Neural crest cell (in vitro differentiated cells): ENCODE measurements at regions not wholly inside any gene's neighbourhood (a gene's known extent, or its start where the extent isn't known, plus 50 kb on each side); places are given as distances from the start of the nearest gene placed in this dataset.

Experiments used
- DNase-seq: peaks from one replicate; pipeline ENCODE4 v3.0.0; 2021; ENCODE audit warnings: low read depth, mixed read lengths, low spot score
- H3K27ac Mint-ChIP-seq: one replicate; pipeline ENCODE4 v1.8.0; 2021; ENCODE audit warnings: mild to moderate bottlenecking, mixed read lengths; ENCODE audit not compliant: unreplicated experiment
- H3K27me3 Mint-ChIP-seq: 2 replicates; pipeline ENCODE4 v1.8.0; 2021; ENCODE audit warnings: low read depth, mild to moderate bottlenecking, mixed read lengths
- H3K36me3 Mint-ChIP-seq: 2 replicates; pipeline ENCODE4 v1.8.0; 2021; ENCODE audit warnings: low read depth, mild to moderate bottlenecking, mixed read lengths
- H3K4me1 Mint-ChIP-seq: 2 replicates; pipeline ENCODE4 v1.8.0; 2021; ENCODE audit warnings: mixed read lengths
- H3K4me3 Mint-ChIP-seq: one replicate; pipeline ENCODE4 v1.8.0; 2021; ENCODE audit warnings: mild to moderate bottlenecking, mixed read lengths
- H3K9me3 Mint-ChIP-seq: 2 replicates; pipeline ENCODE4 v1.8.0; 2021; ENCODE audit warnings: mixed read lengths
- TF ChIP-seq, protein P1 (sequence below): fragments of 200-600 bp; sonication (generic); conservative IDR thresholded peaks from 2 replicates; pipeline ENCODE4 v1.5.0; 2021; ENCODE audit warnings: antibody characterized with exemption, mild to moderate bottlenecking

DNA sequence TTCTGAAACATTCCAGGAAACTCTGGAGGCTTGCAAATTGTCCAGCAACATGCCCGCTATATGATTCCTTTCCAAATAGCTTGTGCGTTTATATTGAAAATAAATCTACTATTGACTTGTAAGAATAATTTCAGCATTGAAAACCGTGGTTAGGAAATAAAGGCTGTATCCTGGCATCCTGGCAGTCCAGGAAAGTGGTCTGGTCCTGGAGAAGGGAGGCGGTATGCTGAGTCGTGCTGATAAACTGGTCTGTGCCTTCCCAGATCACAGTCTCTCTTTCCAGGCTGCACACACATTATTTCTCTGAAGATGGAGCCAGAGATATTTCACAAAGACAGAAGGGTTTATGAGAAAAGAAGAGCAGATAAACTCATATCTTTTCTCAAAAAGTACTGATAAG is 350.1 kb upstream of the COBL start:
- Mint-ChIP-seq H3K27me3 (no peaks in the 10 kb centered on the region), H3K4me3 (no peak overlapping the region), H3K9me3 (no peaks in the 10 kb centered on the region), H3K36me3 (no peaks in the 10 kb centered on the region), H3K27ac (no peak overlapping the region), H3K4me1 (peaks cover 17% of the 10 kb centered on the region)
- TF ChIP-seq, protein P1, sequence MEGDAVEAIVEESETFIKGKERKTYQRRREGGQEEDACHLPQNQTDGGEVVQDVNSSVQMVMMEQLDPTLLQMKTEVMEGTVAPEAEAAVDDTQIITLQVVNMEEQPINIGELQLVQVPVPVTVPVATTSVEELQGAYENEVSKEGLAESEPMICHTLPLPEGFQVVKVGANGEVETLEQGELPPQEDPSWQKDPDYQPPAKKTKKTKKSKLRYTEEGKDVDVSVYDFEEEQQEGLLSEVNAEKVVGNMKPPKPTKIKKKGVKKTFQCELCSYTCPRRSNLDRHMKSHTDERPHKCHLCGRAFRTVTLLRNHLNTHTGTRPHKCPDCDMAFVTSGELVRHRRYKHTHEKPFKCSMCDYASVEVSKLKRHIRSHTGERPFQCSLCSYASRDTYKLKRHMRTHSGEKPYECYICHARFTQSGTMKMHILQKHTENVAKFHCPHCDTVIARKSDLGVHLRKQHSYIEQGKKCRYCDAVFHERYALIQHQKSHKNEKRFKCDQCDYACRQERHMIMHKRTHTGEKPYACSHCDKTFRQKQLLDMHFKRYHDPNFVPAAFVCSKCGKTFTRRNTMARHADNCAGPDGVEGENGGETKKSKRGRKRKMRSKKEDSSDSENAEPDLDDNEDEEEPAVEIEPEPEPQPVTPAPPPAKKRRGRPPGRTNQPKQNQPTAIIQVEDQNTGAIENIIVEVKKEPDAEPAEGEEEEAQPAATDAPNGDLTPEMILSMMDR = no peak
- no peak for DNase-seq

DNA sequence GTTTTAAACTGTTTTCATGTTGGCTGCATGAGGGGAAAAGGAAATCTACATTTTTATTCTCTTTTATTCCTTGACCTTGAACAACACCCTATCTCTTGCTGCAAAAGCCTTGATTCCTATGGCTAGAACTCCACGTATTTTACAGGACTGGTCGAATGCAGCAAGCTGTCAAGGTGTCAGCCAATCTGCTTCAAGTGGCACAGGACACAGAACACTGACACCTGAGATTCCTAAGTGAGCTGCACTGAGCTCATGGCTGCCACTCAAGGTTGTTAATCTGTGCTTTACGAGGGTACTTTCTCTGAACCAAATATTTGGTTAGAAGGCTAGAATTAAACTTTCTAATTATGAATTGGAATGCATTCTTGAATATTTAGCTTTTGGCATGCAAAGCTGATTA is 349.7 kb upstream of the COBL start:
- DNase-seq = no peak
- Mint-ChIP-seq H3K4me1 (peaks cover 17% of the 10 kb centered on the region), H3K27me3 (no peaks in the 10 kb centered on the region), H3K27ac (no peak overlapping the region), H3K9me3 (no peaks in the 10 kb centered on the region), H3K4me3 (no peak overlapping the region), H3K36me3 (no peaks in the 10 kb centered on the region)
- TF ChIP-seq, protein P1 = no peak

DNA sequence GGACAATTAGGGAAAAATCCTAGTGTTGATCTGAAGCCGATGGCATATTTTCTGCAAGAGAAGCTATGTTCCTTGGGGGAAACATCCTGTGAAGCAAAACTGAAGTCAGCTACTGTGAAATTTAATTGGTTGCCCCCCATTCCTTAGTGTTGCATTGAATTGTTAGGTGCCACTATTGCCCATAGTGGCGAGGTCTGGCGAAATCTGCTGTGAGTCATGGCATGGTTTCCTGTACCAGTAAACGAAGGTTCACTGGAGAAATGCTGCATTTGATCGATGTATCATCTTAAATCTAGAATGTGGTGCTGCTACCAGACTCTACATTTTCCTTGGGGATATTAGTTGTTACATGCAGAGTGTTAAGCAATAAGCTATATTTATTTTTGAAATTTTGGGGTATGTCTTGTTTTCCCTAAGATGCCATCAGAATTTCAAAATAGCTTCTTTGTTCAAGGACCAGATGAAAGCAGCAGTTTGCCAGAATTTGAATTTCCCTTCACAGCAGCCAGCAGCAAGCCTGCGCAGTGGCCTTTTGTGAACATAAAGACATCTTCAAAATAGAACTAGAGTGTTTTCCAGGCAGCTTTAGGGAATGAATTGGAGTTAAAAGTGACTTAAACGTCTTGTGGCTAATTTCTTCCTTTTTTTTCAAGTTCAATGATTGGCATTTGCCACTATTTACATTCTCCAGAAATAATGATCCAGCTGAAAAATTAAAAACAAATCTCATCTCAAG is 348.6 kb upstream of the COBL start:
- TF ChIP-seq, protein P1 = no peak
- Mint-ChIP-seq H3K9me3 (no peaks in the 10 kb centered on the region), H3K4me1 (peaks cover 17% of the 10 kb centered on the region), H3K36me3 (no peaks in the 10 kb centered on the region), H3K27ac (peak overlapping the region; percentile 46), H3K27me3 (no peaks in the 10 kb centered on the region), H3K4me3 (no peak overlapping the region)
- DNase-seq = no peak

DNA sequence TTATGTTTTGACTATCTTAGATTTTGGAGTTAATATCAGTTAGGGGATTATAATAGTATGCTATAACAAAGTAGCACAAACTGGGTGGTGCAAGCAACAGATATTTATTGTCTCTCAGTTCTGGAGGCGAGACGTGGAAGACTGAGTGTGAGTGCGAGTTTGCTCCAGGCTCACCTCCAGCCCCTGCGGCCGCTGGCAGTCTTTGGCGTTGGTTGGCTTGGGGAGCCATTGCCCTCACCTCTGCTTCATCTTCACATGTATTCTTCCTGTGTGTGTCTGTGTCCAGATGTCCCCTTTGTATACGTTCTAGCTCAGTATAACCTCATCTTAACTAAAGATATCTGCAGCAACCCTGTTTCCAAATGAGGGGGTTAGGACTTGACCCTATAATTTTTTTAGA is 343.9 kb upstream of the COBL start:
- Mint-ChIP-seq H3K9me3 (no peaks in the 10 kb centered on the region), H3K36me3 (no peaks in the 10 kb centered on the region), H3K4me3 (no peak overlapping the region), H3K4me1 (peaks cover 13% of the 10 kb centered on the region), H3K27ac (no peak overlapping the region), H3K27me3 (no peaks in the 10 kb centered on the region)
- TF ChIP-seq, protein P1 = no peak
- no peak for DNase-seq

DNA sequence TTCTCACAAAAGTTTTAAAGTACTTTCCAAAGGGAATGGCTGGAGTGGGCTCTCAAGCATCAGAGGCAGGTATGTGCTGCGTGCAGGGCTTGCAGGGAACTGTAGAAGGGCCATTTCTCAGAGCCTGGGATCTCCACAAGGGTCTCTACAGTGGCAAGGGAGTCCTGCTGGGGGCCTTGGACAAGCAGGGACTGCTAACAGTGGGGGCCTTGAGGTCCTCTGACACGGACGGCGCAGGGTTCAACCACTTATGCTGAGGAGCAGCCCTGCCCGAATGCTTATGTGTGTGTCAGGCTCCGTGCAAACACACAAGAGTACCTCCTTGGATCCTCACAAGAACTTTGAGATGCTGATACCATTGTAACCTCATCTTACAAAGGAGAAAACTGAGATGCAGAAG is 342.1 kb upstream of the COBL start:
- no peaks in the 10 kb centered on the region for H3K27me3 Mint-ChIP-seq
- H3K4me3 Mint-ChIP-seq = no peak overlapping the region
- no peaks in the 10 kb centered on the region for H3K36me3 Mint-ChIP-seq
- no peaks in the 10 kb centered on the region for H3K9me3 Mint-ChIP-seq
- TF ChIP-seq, protein P1 = no peak
- no peak overlapping the region for H3K27ac Mint-ChIP-seq
- H3K4me1 Mint-ChIP-seq = peaks cover 4% of the 10 kb centered on the region
- DNase-seq = no peak
